ENCODE measurements at regions not wholly inside any gene's neighbourhood (a gene's known extent, or its start where the extent isn't known, plus 50 kb on each side); places are given as distances from the start of the nearest gene placed in this dataset.

- no peak for TF ChIP-seq ZNF550 (CRISPR knock-in tag; IDR thresholded peaks at IDR 0.05; ENCODE audit: borderline replicate concordance)
- 0 out of 2 replicates have a peak, but pooled peaks have one; percentile 72 for TF ChIP-seq SMAD3 (CRISPR knock-in tag; IDR thresholded peaks at IDR 0.05)
- peak; percentile 56 for TF ChIP-seq BCL6 (CRISPR knock-in tag; IDR thresholded peaks at IDR 0.05)
- no peak for TF ChIP-seq ZNF281 (CRISPR knock-in tag; IDR thresholded peaks at IDR 0.05; ENCODE audit: borderline replicate concordance)
- TF ChIP-seq SP4 (CRISPR knock-in tag; IDR thresholded peaks at IDR 0.05): no peak
- no peak for TF ChIP-seq ATM (IDR thresholded peaks at IDR 0.05; ENCODE audit: borderline replicate concordance)
- 0 out of 2 replicates have a peak, but pooled peaks have one; percentile 20 for TF ChIP-seq ZBTB25 (CRISPR knock-in tag; IDR thresholded peaks at IDR 0.05)
- TF ChIP-seq ARNTL (CRISPR knock-in tag; IDR thresholded peaks at IDR 0.05): no peak
- no peak for TF ChIP-seq CAMTA2 (CRISPR knock-in tag; IDR thresholded peaks at IDR 0.05; ENCODE audit: borderline replicate concordance)
- TF ChIP-seq ZNF329 (CRISPR knock-in tag; IDR thresholded peaks at IDR 0.05; ENCODE audit: low read depth): no peak
- no peak for TF ChIP-seq IRF1 (CRISPR knock-in tag; IDR thresholded peaks at IDR 0.05; ENCODE audit: low read depth)
- no peak for TF ChIP-seq NONO (IDR thresholded peaks at IDR 0.05)
- TF ChIP-seq NONO (CRISPR knock-in tag; conservative IDR thresholded peaks at IDR 0.05): no peak
- TF ChIP-seq TEAD2 (CRISPR knock-in tag; IDR thresholded peaks at IDR 0.05): no peak
- TF ChIP-seq TFDP1 (CRISPR knock-in tag; IDR thresholded peaks at IDR 0.05; ENCODE audit: borderline replicate concordance): no peak
- TF ChIP-seq TFAP4 (IDR thresholded peaks at IDR 0.05; ENCODE audit: borderline replicate concordance, low read depth): no peak
- no peak for TF ChIP-seq POLR2AphosphoS2 (IDR thresholded peaks at IDR 0.05; ENCODE audit: low read depth, low read length)
- TF ChIP-seq RARG (CRISPR knock-in tag; IDR thresholded peaks at IDR 0.05; ENCODE audit: low read depth): no peak
- peak; percentile 81 for TF ChIP-seq POGZ (CRISPR knock-in tag; IDR thresholded peaks at IDR 0.05)
- no peak for TF ChIP-seq ZNF276 (CRISPR knock-in tag; IDR thresholded peaks at IDR 0.05; ENCODE audit: low read depth)
- TF ChIP-seq HNF4G (IDR thresholded peaks at IDR 0.05; ENCODE audit: borderline replicate concordance, low read depth, low read length): 0 out of 2 replicates have a peak, but pooled peaks have one; percentile 32
- TF ChIP-seq HNF4G (CRISPR knock-in tag; IDR thresholded peaks at IDR 0.05; ENCODE audit: borderline replicate concordance, low read depth): no peak
- peak; percentile 27 for TF ChIP-seq SMC3 (IDR thresholded peaks at IDR 0.05; ENCODE audit: low read length)
These were observed 93.4 kb upstream of the FN1 start (continued) for GRCh38 chr2:215529271-215529670.

All from HepG2 (cell line).